Activated T-cell treated with anti-CD3 and anti-CD28 coated beads, Interleukin-2, amount 50 U/mL, for 24 hours (primary cell): ENCODE measurements at regions not wholly inside any gene's neighbourhood (a gene's known extent, or its start where the extent isn't known, plus 50 kb on each side); places are given as distances from the start of the nearest gene placed in this dataset.

Source experiments
- DNase-seq: peaks from one replicate; pipeline ENCODE4 v3.0.0-alpha.2; 2020
- H3K27ac Mint-ChIP-seq: 2 replicates; pipeline ENCODE4 v1.8.0; 2020; ENCODE audit warnings: mild to moderate bottlenecking, mixed read lengths
- H3K27me3 Mint-ChIP-seq: 2 replicates; pipeline ENCODE4 v1.8.0; 2020; ENCODE audit warnings: mixed read lengths
- H3K36me3 Mint-ChIP-seq: 2 replicates; pipeline ENCODE4 v1.8.0; 2020; ENCODE audit warnings: low read depth, mixed read lengths
- H3K4me1 Mint-ChIP-seq: 2 replicates; pipeline ENCODE4 v1.8.0; 2020; ENCODE audit warnings: low read depth, mixed read lengths
- H3K4me3 Mint-ChIP-seq: 2 replicates; pipeline ENCODE4 v1.8.0; 2020; ENCODE audit warnings: mild to moderate bottlenecking, moderate library complexity, mixed read lengths
- H3K9me3 Mint-ChIP-seq: 2 replicates; pipeline ENCODE4 v1.8.0; 2020; ENCODE audit warnings: mixed read lengths

DNA sequence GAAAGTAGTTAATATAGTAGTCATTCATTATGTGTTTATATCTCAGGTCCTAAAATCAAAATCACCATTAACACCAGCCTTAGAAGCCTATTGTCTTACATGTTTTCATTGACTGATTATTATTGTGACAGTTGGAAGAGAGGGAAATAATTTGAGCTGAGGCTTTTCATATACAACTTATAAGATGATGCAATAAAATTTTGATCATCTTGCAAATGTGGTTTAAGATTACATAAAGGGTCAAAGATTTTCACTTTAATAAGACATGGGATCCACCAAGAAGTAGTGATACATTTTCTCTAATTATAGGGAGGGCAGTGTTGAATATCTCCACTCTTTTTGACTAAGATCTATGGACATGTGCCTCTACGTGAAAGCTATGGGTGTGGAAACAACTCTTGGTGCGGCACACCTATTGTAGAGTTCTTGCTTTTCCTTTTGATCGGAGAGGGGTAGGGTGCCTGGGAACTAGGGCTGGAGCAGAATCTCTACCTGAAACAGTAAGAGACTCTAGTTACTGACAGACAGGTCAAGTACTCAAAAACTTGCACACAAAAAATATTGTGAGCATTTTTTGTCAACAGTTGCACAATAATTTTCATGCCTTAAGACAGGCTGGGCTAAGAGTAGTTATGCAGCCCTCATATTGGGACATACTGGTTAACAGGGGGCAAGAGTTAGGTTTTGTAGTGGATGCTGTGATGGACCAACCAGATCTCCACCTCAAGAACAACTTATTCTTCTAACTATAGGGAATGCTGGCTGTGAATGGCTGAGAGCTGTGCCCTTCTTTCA, 139.3 kb upstream of the FST start:
- no peak for DNase-seq
- Mint-ChIP-seq H3K4me3 (no peak overlapping the region), H3K36me3 (no peaks in the 10 kb centered on the region), H3K27ac (no peak overlapping the region), H3K9me3 (peaks cover 2% of the 10 kb centered on the region), H3K27me3 (peaks cover 3% of the 10 kb centered on the region), H3K4me1 (no peaks in the 10 kb centered on the region)

DNA sequence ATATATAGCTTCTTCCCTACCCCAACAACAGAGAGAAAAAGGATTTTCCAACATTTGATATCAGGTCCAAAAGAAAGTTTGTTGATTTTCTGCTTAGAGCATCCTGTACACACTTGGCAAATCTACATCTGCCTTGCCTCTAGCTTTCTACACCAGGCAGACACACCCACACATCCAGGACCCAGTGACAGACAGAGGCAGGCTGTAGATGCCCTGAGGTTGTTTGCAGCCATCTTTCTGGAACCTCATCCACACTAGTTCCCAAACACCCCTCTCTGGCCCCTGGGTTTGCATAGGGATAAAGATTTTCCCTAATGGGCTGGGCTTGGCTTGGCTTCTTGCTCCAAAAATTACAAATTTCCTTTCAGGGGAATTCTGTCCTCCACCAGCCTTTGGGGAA, 138.2 kb upstream of the FST start:
- Mint-ChIP-seq H3K4me3 (no peak overlapping the region), H3K27ac (no peak overlapping the region), H3K4me1 (no peaks in the 10 kb centered on the region), H3K36me3 (no peaks in the 10 kb centered on the region), H3K9me3 (peaks cover 2% of the 10 kb centered on the region), H3K27me3 (peaks cover 9% of the 10 kb centered on the region)
- DNase-seq, result no peak

DNA sequence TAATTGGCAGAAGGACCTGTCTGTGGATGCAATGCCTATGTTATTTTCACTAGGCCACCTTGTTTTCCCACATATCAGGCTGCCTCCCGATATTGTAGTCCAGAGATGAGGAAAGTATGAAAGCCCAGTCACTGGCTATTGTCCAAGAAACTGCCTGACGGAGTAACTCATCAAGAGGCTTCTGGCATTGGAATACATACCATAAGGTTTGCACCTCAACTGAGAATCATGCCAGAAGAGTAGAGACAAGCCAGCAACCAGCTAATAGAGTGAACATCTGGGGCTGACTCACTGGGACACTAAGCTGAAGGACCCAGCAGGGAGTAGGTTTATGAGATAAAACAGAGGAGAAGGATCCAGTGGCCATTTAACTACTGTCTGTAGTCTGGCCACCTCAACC, 137.2 kb upstream of the FST start:
- Mint-ChIP-seq H3K27ac (no peak overlapping the region), H3K27me3 (peaks cover 12% of the 10 kb centered on the region), H3K4me3 (no peak overlapping the region), H3K4me1 (no peaks in the 10 kb centered on the region), H3K36me3 (no peaks in the 10 kb centered on the region), H3K9me3 (peaks cover 2% of the 10 kb centered on the region)
- no peak for DNase-seq

DNA sequence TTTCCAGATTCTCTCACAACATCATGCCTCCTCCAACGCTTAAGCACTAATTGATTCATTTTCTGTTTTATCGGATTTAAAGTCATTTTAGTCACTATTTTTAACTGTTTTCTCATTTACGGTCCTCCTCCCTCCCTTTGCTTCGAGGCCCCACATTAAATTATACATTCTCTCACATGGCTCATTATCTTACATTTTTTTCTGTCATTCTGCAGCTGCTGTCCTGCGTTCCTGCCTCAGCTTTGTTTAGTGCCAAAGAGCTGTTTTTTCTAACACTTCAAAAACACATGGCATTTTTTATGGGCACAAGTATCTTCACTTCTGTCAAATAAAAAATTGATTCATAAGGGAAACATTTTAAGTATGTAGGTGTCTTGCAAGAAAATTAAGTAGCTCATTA, 130.1 kb upstream of the FST start:
- no peak for DNase-seq
- Mint-ChIP-seq H3K9me3 (no peaks in the 10 kb centered on the region), H3K36me3 (no peaks in the 10 kb centered on the region), H3K4me1 (no peaks in the 10 kb centered on the region), H3K27me3 (peaks cover 19% of the 10 kb centered on the region), H3K27ac (no peak overlapping the region), H3K4me3 (no peak overlapping the region)

GRCh38 chr5:53350991-53351770, 129.2 kb upstream of the FST start:
- H3K9me3 Mint-ChIP-seq, result no peaks in the 10 kb centered on the region
- no peak overlapping the region for H3K4me3 Mint-ChIP-seq

DNA sequence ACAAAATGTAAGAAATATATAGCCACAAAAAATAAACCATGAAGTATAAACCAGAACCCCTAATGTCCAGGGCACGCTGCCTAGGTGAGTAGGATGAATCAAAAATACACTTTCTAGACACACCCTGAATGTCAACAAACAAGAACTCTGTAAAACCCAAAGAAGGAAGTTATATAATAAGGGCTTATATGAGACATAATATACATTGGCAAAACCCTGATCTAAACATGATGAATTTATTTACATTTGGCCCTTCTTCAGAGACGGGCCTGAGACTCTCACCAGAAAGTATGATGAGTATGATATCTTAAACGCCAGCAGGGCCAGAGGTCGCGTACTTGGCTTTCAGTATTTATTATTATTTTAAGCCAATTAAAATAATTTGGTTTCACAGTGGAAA, 125.1 kb upstream of the FST start:
- no peak overlapping the region for H3K4me3 Mint-ChIP-seq
- H3K36me3 Mint-ChIP-seq, result no peaks in the 10 kb centered on the region
- H3K27me3 Mint-ChIP-seq, result peaks cover 2% of the 10 kb centered on the region
- H3K9me3 Mint-ChIP-seq, result no peaks in the 10 kb centered on the region
- DNase-seq, result no peak
- H3K4me1 Mint-ChIP-seq, result no peaks in the 10 kb centered on the region
- no peak overlapping the region for H3K27ac Mint-ChIP-seq

More at GRCh38 chr5:53350991-53351770, 129.2 kb upstream of the FST start:
- Mint-ChIP-seq H3K36me3 (no peaks in the 10 kb centered on the region), H3K4me1 (no peaks in the 10 kb centered on the region), H3K27ac (no peak overlapping the region), H3K27me3 (peaks cover 16% of the 10 kb centered on the region)
- DNase-seq, result no peak

GRCh38 chr5:53355931-53356330, 124.5 kb upstream of the FST start:
- Mint-ChIP-seq H3K27me3 (peaks cover 2% of the 10 kb centered on the region), H3K27ac (no peak overlapping the region), H3K36me3 (no peaks in the 10 kb centered on the region), H3K9me3 (no peaks in the 10 kb centered on the region), H3K4me1 (no peaks in the 10 kb centered on the region), H3K4me3 (no peak overlapping the region)
- no peak for DNase-seq

- H3K36me3 Mint-ChIP-seq, result no peaks in the 10 kb centered on the region
Observed at GRCh38 chr5:53357439-53357838, 123.0 kb upstream of the FST start.

DNA sequence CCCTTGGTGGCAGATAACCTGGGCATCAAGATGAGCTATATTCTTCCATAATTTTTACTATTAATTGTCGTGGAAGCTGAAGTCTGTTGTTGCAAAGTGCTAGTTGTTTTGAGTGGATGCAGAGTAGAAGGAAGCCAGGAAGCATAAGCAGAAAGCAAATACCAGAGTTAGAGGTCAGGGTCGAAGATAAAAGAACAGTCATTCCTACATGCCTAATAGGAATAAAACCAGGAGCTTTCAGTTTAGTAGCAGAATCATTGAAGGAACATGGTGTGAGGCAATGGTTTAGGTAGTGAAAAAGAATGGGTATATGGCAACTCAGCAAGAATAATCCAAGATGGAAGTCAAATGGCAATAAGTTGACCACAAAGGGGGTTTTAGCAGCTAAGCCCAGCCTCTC, 121.6 kb upstream of the FST start:
- Mint-ChIP-seq H3K27me3 (peaks cover 3% of the 10 kb centered on the region), H3K9me3 (no peaks in the 10 kb centered on the region), H3K4me1 (no peaks in the 10 kb centered on the region), H3K27ac (no peak overlapping the region), H3K4me3 (no peak overlapping the region), H3K36me3 (no peaks in the 10 kb centered on the region)
- no peak for DNase-seq

More at GRCh38 chr5:53357439-53357838, 123.0 kb upstream of the FST start:
- no peak for DNase-seq
- Mint-ChIP-seq H3K4me3 (no peak overlapping the region), H3K27me3 (peaks cover 3% of the 10 kb centered on the region), H3K4me1 (no peaks in the 10 kb centered on the region), H3K9me3 (no peaks in the 10 kb centered on the region), H3K27ac (no peak overlapping the region)

GRCh38 chr5:53359916-53360517, 120.4 kb upstream of the FST start:
- no peaks in the 10 kb centered on the region for H3K9me3 Mint-ChIP-seq
- no peaks in the 10 kb centered on the region for H3K36me3 Mint-ChIP-seq
- no peak for DNase-seq
- H3K27me3 Mint-ChIP-seq, result peaks cover 3% of the 10 kb centered on the region
- no peaks in the 10 kb centered on the region for H3K4me1 Mint-ChIP-seq
- no peak overlapping the region for H3K27ac Mint-ChIP-seq
- H3K4me3 Mint-ChIP-seq, result no peak overlapping the region

DNA sequence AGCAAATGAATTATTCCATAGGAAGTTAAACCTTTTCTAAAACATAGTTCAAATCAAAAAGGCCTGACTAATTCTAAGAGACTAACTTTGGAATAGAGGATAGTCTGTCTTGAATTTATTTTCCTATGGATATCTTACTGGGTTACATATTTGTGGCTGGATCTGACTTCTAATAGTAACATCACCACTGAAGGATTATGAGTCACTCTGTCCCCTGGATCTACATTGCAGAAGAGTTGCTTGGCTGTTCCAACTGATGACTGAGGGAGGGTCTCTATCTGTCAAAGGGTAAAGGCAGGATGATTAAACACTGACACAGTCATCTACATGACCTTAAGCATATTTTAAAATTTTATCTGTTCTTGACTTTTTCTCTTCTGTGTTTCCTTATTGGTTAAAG, 119.6 kb upstream of the FST start:
- Mint-ChIP-seq H3K4me3 (no peak overlapping the region), H3K4me1 (peaks cover 1% of the 10 kb centered on the region), H3K9me3 (no peaks in the 10 kb centered on the region), H3K27ac (no peak overlapping the region), H3K36me3 (no peaks in the 10 kb centered on the region), H3K27me3 (peaks cover 3% of the 10 kb centered on the region)
- no peak for DNase-seq

- Mint-ChIP-seq H3K27me3 (peaks cover 3% of the 10 kb centered on the region), H3K36me3 (no peaks in the 10 kb centered on the region), H3K4me1 (peaks cover 6% of the 10 kb centered on the region), H3K4me3 (no peak overlapping the region), H3K27ac (no peak overlapping the region), H3K9me3 (no peaks in the 10 kb centered on the region)
- DNase-seq, result no peak
Observed at GRCh38 chr5:53361708-53362107, 118.7 kb upstream of the FST start.

GRCh38 chr5:53362521-53362941, 117.9 kb upstream of the FST start:
- Mint-ChIP-seq H3K27me3 (peaks cover 3% of the 10 kb centered on the region), H3K4me1 (peaks cover 6% of the 10 kb centered on the region), H3K27ac (no peak overlapping the region), H3K4me3 (no peak overlapping the region), H3K36me3 (no peaks in the 10 kb centered on the region), H3K9me3 (no peaks in the 10 kb centered on the region)
- DNase-seq, result no peak

DNA sequence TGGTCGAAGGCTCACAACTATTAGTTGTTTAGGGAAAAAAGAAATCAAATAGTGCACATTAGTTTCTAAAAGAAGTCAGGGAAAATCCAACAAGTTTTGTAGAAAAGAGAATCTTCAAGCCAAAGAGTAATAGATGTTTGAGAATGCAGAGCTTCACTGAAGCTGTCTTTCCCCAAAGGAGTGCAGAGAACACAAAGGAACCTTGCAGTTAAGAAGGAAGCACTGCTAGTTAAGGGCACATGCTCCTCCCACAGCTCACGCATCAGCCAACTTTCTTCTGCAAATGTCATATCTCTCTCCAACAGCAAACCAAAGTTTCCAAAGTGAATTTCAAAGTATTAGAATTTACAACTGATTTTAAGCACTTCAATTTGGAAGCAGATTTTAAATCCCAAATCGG, 116.4 kb upstream of the FST start:
- no peaks in the 10 kb centered on the region for H3K9me3 Mint-ChIP-seq
- H3K27ac Mint-ChIP-seq, result no peak overlapping the region
- H3K4me1 Mint-ChIP-seq, result peaks cover 6% of the 10 kb centered on the region
- H3K27me3 Mint-ChIP-seq, result peaks cover 9% of the 10 kb centered on the region
- DNase-seq, result no peak
- H3K4me3 Mint-ChIP-seq, result no peak overlapping the region
- no peaks in the 10 kb centered on the region for H3K36me3 Mint-ChIP-seq

- Mint-ChIP-seq H3K36me3 (no peaks in the 10 kb centered on the region), H3K4me1 (peaks cover 6% of the 10 kb centered on the region), H3K27me3 (peaks cover 11% of the 10 kb centered on the region), H3K27ac (no peak overlapping the region), H3K9me3 (no peaks in the 10 kb centered on the region), H3K4me3 (no peak overlapping the region)
- DNase-seq, result no peak
Observed at GRCh38 chr5:53366245-53366644, 114.2 kb upstream of the FST start.
